NCI-H2196 (cell line): ENCODE measurements at regions not wholly inside any gene's neighbourhood (a gene's known extent, or its start where the extent isn't known, plus 50 kb on each side); places are given as distances from the start of the nearest gene placed in this dataset.

ENCODE experiments used
- DNase-seq: peaks from one replicate; lab custom pipeline; 2025; ENCODE audit not compliant: unreplicated experiment; lab: John Stamatoyannopoulos, UW

- no peak for DNase-seq
Measured at GRCh38 chr13:31853643-31854326, 114.5 kb downstream of the RXFP2 start.

DNA sequence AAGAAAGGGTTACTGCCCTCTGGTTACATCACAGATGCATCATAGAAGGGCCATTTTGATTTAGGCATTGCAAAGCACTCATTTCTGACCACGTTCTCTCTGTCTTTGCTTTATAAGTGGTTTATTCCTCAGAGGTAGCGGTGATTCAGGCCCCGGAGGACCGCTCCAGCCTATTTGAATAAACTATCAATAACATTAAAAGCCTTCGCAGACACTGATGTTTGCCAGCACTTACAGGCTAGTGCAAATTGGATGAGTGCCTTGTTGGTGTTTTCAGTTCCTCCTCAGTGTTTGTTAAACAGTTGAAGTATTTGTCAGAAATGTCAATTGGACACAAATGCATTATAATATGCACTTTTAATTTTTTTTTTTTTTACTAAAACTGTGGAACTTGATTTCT is 120.2 kb downstream of the RXFP2 start:
- DNase-seq = no peak

- no peak for DNase-seq
Measured at GRCh38 chr13:31860002-31860401, 120.7 kb downstream of the RXFP2 start.

DNA sequence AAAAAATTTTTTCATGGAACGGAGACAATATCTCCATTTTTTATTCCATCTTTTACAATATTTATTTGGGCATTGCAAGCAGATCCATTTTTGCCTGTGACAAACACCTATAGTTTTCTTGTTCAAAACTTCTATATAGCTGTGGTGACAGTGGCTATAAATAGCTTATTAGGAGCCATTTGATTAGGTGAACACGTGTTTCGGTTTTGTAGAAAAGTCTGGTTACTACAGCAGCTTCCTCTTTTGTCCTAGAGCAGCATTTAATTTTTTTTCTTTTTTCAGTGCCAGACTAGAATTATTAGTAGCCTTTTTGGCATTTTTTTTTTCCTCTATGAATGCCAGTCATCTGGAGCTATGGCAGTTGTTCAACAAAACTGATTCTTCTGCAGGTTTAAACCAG is 123.5 kb downstream of the RXFP2 start:
- DNase-seq = no peak

- no peak for DNase-seq
Measured at GRCh38 chr13:31864307-31864706, 125.0 kb downstream of the RXFP2 start.

GRCh38 chr13:31866099-31866498 is 126.8 kb downstream of the RXFP2 start:
- no peak for DNase-seq

DNA sequence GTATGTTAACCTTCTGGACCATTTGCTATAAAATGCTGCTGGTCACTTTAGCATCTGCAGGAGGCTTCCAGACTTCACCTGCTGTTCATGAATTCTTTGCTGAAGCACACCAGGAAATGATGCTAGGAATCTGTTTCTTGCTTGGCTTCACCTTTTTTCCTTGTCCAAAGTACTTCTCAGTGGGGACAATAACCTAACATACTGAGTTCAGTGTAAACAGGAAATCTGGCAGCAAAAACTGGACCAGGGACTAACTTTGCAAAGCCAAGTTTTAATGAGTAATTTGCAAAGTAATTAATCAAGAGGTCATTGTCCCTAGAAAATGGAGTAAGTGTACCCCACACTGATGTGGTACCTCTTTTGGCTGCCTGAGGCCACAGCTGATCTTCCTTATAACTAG is 128.4 kb downstream of the RXFP2 start:
- no peak for DNase-seq

DNA sequence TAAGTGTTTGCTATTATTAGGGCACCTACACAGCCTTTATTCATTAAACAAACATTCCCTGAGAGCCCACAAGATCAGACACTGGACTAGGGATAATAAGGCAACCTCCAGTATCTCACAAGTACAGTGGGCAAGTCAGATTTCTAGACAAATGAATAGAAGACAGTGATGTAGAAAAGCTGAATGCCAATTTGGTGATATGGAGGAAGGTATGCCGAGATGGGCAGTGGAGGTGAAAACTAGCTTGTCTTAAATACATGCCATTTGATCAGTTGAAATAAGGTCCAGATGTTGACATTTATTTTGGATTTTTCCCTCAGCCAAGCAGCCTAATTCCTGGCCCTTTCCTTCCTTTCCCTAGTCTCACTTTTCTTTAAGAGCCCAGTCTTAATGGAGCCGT is 130.3 kb downstream of the RXFP2 start:
- no peak for DNase-seq

DNA sequence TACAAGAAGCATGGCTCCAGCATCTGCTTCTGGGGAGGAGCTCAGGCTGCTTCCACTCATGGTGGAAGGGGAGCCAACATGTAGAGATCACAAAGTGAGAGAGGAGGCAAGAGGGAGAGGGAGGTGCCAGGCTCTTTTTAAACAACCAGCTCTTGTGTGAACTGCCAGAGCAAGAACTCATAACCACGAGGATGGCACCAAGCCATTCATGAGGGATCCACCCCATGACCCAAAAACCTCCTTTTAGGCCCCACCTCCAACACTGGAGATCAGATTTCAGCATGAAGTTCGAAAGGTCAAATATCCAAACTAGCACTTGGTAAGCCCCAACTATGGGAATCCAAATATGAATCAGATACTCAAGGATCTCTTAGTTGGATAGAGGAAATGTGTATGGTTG is 131.2 kb downstream of the RXFP2 start:
- DNase-seq = no peak

DNA sequence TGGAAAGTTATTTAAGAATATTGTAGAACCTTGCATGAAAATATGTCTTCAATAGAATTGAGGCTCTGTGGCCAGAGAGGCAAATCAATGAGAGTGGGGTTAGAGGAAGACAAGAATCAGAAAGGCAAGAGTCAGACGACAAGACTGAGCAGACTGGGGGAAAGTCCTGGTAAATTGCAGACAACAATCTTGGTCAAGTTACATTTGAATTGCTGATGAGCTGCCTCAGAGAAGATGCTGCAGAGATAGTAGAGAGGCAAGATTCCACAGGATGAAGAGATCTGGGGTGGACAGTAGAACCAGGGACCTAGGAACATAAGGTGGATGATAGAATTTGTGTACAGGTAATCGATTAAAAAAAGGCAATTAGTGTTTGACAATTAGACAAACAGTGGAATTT is 133.8 kb downstream of the RXFP2 start:
- no peak for DNase-seq

DNA sequence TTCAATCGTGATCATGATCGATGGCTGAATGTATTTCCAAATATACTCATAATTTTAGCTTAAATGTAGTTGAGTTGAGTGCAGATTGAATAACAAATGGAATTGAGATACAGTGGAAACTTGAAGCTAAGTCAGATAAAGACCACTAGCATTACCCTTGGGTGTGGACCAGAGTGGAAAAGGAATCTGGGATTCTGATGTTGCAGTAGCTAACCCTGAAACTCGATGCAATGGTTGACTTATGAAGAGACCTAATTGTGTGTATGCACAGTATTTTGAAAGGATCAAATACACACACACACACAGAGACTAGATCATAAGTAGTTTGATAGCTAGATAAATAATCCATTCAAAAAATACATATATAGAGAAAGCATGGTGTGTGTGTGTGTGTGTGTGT is 135.8 kb downstream of the RXFP2 start:
- no peak for DNase-seq

DNA sequence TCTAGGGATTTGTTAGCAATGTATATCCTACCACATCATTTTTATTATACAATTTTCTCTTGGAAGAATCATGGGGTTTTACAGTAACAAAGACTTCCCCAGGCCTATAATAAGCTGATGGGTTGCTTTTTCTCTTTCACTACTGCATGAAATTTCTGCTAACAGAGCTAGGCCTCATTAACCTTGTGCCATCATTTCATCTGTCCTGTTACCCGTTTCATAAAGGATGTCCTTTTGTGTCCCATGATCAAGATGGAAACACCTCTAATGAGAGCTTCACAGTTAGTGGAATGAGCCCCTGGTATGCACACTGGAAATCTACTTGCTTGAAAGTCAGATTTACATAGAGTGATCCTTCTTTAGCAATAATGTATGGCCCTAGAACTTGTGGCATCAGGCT is 138.7 kb downstream of the RXFP2 start:
- no peak for DNase-seq

GRCh38 chr13:31878495-31878894 is 139.2 kb downstream of the RXFP2 start:
- no peak for DNase-seq

GRCh38 chr13:31878955-31879354 is 139.6 kb downstream of the RXFP2 start:
- no peak for DNase-seq

GRCh38 chr13:31880851-31881494 is 141.6 kb downstream of the RXFP2 start:
- DNase-seq = no peak

GRCh38 chr13:31881495-31881882 is 142.2 kb downstream of the RXFP2 start:
- no peak for DNase-seq

DNA sequence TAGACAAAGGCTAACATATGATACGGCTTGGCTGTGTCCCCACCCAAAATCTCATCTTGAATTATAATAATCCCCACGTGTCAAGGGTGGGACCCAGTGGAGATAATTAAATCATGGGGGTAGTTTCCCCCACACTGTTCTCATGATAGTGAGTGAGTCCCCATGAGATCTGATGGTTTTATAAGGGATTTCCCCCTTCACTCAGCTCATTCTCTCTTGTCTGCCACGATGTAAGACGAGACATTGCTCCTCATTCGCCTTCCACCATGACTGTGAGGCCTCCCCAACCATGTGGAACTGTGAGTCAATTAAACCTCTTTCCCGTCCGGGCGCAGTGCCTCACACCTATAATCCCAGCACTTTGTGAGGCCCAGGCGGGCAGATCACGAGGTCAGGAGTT is 143.5 kb downstream of the RXFP2 start:
- no peak for DNase-seq

GRCh38 chr13:31884556-31884955 is 145.2 kb downstream of the RXFP2 start:
- DNase-seq = no peak

- DNase-seq = no peak
Measured at GRCh38 chr13:31885994-31886393, 145.6 kb upstream of the FRY start.

DNA sequence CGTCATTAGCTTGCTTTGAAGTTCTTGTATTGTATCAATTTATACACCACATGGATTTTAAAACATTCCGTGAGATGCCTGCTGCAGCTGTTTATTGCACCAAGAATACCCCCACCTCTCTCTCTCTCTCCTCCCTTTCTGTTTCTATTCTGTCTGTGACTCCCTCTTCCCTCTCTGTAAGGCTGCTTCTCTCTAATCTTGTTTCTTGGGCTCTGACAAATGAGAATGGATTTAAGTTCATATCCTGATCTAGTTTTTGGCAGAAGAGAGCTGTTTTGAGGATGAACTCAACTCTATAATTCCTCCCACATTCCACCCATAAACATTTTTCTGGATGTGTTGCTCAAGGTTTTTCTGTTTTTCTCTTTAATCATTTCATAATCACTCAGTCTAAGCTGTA is 144.3 kb upstream of the FRY start:
- no peak for DNase-seq

- no peak for DNase-seq
Measured at GRCh38 chr13:31890946-31891345, 140.6 kb upstream of the FRY start.

DNA sequence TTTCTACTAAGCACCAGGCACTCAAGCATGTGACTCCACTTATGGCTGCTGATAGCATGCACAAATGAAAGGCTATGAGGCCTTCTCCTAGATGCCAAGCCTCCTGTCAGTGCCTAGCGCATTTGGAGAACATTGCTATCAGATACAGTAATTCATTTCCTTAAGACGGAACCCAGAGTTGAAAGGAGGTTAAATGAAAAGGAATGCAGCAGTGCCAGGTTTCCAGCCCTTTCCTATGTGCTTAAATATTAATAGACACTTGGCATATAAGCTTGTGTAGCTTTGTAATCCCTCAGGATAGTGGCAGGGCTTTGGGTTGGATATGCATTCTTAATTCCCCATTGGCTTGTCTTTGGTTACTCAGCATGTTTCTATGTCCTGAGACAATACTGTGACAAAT is 140.1 kb upstream of the FRY start:
- DNase-seq = no peak

- no peak for DNase-seq
Measured at GRCh38 chr13:31894931-31895330, 136.6 kb upstream of the FRY start.
